ENCODE measurements at regions not wholly inside any gene's neighbourhood (a gene's known extent, or its start where the extent isn't known, plus 50 kb on each side); places are given as distances from the start of the nearest gene placed in this dataset.

GRCh38 chr9:89757776-89758528, 153.1 kb downstream of the GADD45G start:
- H2AK5ac ChIP-seq (ENCODE audit: low read depth, low read length) = no peak overlapping the region
- no peak overlapping the region for H4K5ac ChIP-seq (ENCODE audit: insufficient read length, low read depth, low read length)
- TF ChIP-seq NRF1 (IDR thresholded peaks at IDR 0.05; ENCODE audit: low read depth, low read length) = no peak
- no peak for TF ChIP-seq CBX8 (IDR thresholded peaks at IDR 0.05; ENCODE audit: borderline replicate concordance, low read depth, low read length)
- TF ChIP-seq TEAD4 (IDR thresholded peaks at IDR 0.05; ENCODE audit: low read depth, low read length) = no peak
- TF ChIP-seq ATF2 (IDR thresholded peaks at IDR 0.05; ENCODE audit: low read length) = no peak
- no peak for TF ChIP-seq ZNF274 (IDR thresholded peaks at IDR 0.05; ENCODE audit: borderline replicate concordance, extremely low read depth, low read length)
- TF ChIP-seq CBX5 (IDR thresholded peaks at IDR 0.05; ENCODE audit: low read depth, low read length) = no peak
- TF ChIP-seq HDAC6 (IDR thresholded peaks at IDR 0.05; ENCODE audit: low read depth, low read length) = no peak
- TF ChIP-seq CEBPB (IDR thresholded peaks at IDR 0.05; ENCODE audit: low read depth, low read length) = no peak
- TF ChIP-seq RXRA (IDR thresholded peaks at IDR 0.05; ENCODE audit: insufficient read depth, low read depth, low read length) = no peak
- no peak for TF ChIP-seq MAX (IDR thresholded peaks at IDR 0.05)
- TF ChIP-seq JUN (IDR thresholded peaks at IDR 0.05; ENCODE audit: low read depth, low read length) = no peak
- H2BK15ac ChIP-seq (ENCODE audit: low read length) = no peak overlapping the region
- H3K23me2 ChIP-seq (ENCODE audit: low read depth, low read length) = no peaks in the 10 kb centered on the region
- 94% methylated on average over 12 of the region's 12 CpGs; no CpG with 5 or more reads in 1 of the 2 experiments for WGBS, 2 experiments (ENCODE audit: extremely low coverage in 1 of 2, insufficient coverage in 1 of 2, insufficient read length in 1 of 2, insufficient replicate concordance in 2 of 2, low coverage in 1 of 2, low lambda C conversion rate in 2 of 2, missing lambda C conversion rate in 1 of 2)
- no peaks in the 10 kb centered on the region for H3K9me3 ChIP-seq (ENCODE audit: insufficient read depth in 2 of 2, low read depth in 1 of 2, low read length in 1 of 2)
- H2BK120ac ChIP-seq (replicated peaks; ENCODE audit: low read depth, low read length) = no peak overlapping the region
- no peak overlapping the region for H2BK12ac ChIP-seq (ENCODE audit: low read depth, low read length)
- no peak overlapping the region for H2AFZ ChIP-seq (ENCODE audit: low read length)
- no peaks in the 10 kb centered on the region for H3K79me2 ChIP-seq (ENCODE audit: control insufficient read depth in 1 of 2, insufficient read depth in 2 of 2, low read length in 2 of 2)
- DNase-seq (ENCODE audit: low read depth in 1 of 2, low spot score in 2 of 2) (no peak), FAIRE-seq (no peak)
- no peak overlapping the region for H3K9ac ChIP-seq (replicated peaks in 1 of 4; ENCODE audit: extremely low read depth in 1 of 4, low read depth in 3 of 4, low read length in 3 of 4)
- H3K18ac ChIP-seq (ENCODE audit: extremely low read depth, low read length) = no peak overlapping the region
- H3K23ac ChIP-seq (ENCODE audit: insufficient read length) = no peak overlapping the region
- H3K56ac ChIP-seq (replicated peaks; ENCODE audit: insufficient read length, low read depth, low read length) = no peak overlapping the region
- CTCF ChIA-PET (ENCODE audit: partially characterized antibody) = interaction anchor here (0.7 to 2.2 kb wide), 6 partner anchors 15 to 154 kb away, joined by 3 to 8 read pairs (median 3); no protein-coding TSS in a partner anchor
- no peaks in the 10 kb centered on the region for H3K27me3 ChIP-seq (replicated peaks in 1 of 4; ENCODE audit: control insufficient read depth in 3 of 4, extremely low read depth in 1 of 4, insufficient read depth in 3 of 4, low read length in 3 of 4)
- H2BK5ac ChIP-seq (ENCODE audit: low read depth, low read length) = no peak overlapping the region
- no peaks in the 10 kb centered on the region for H4K20me1 ChIP-seq (replicated peaks in 1 of 2; ENCODE audit: control insufficient read depth in 1 of 2, insufficient read depth in 2 of 2, low read length in 2 of 2)
- POLR2A ChIA-PET (ENCODE audit: partially characterized antibody) = no interaction called here
- H3K4me2 ChIP-seq (ENCODE audit: insufficient read depth in 1 of 2, low read depth in 2 of 2, low read length in 2 of 2) = no peak overlapping the region
- no peak overlapping the region for H3K14ac ChIP-seq (ENCODE audit: insufficient read length)
- H3K36me3 ChIP-seq (ENCODE audit: control insufficient read depth in 2 of 4, insufficient read depth in 4 of 4, low read length in 3 of 4) = no peaks in the 10 kb centered on the region
- H3K4me3 ChIP-seq (ENCODE audit: extremely low read depth in 1 of 4, insufficient read depth in 2 of 4, low read depth in 3 of 4, low read length in 4 of 4) = no peak overlapping the region
- no peak overlapping the region for H4K91ac ChIP-seq (replicated peaks; ENCODE audit: insufficient read length, low read length)
- H4K8ac ChIP-seq (ENCODE audit: extremely low read depth, insufficient read depth, low read length) = no peak overlapping the region
- H2BK20ac ChIP-seq (ENCODE audit: low read length) = no peak overlapping the region
- H3K4me1 ChIP-seq (replicated peaks in 1 of 4; ENCODE audit: control insufficient read depth in 3 of 4, insufficient read depth in 4 of 4, low read length in 3 of 4) = peaks cover 0 to 7% (median 3%) of the 10 kb centered on the region in 4 experiments; a peak in 2 of 7 replicates
- H3K27ac ChIP-seq (ENCODE audit: low read depth, low read length) = no peak overlapping the region
- no peaks in the 10 kb centered on the region for H3K79me1 ChIP-seq (ENCODE audit: low read depth, low read length)
- no peak overlapping the region for H3K4ac ChIP-seq (replicated peaks; ENCODE audit: insufficient read length, low read depth, low read length)

Data from H1 (cell line).